Tibial nerve (tissue), 4 donors: ENCODE measurements at regions not wholly inside any gene's neighbourhood (a gene's known extent, or its start where the extent isn't known, plus 50 kb on each side); places are given as distances from the start of the nearest gene placed in this dataset.

ENCODE experiments used
- DNase-seq, 2 donors: peaks; one replicate each; pipeline ENCODE4 v3.0.0-alpha.2; 2019; ENCODE audit warnings: low spot score in 2 of 2
- H3K27ac ChIP-seq, 4 donors: fragments of 200-600 bp; sonication (generic) in 3 of 4; one replicate each; pipeline ENCODE4 v1.5.1; 2017 to 2019; ENCODE audit warnings: mild to moderate bottlenecking in 1 of 4
- H3K27me3 ChIP-seq, 2 donors: fragments of 200-600 bp; sonication (generic) in 1 of 2; one replicate each; pipeline versions ENCODE4 v1.5.1 to v1.6.0; 2017 to 2019
- H3K36me3 ChIP-seq, 3 donors: fragments of 200-600 bp; sonication (generic); one replicate each; pipeline ENCODE4 v1.5.1; 2018 to 2019
- H3K4me1 ChIP-seq, 4 donors: fragments of 200-600 bp; sonication (generic) in 3 of 4; one replicate each; pipeline ENCODE4 v1.5.1; 2017 to 2019
- H3K4me3 ChIP-seq, 4 donors: fragments of 200-600 bp; sonication (generic) in 3 of 4; one replicate each; pipeline ENCODE4 v1.5.1; 2017 to 2019; ENCODE audit warnings: mild to moderate bottlenecking in 1 of 4, moderate library complexity in 1 of 4
- H3K9me3 ChIP-seq, 4 donors: fragments of 200-600 bp; sonication (generic) in 3 of 4; one replicate each; pipeline ENCODE4 v1.5.1; 2017 to 2019
- EP300 ChIP-seq, 2 donors: sonication (generic); formaldehyde crosslinking; IDR thresholded peaks; one replicate each; pipeline ENCODE4 v1.6.1; 2017; ENCODE audit warnings: antibody characterized with exemption in 2 of 2, mild to moderate bottlenecking in 1 of 2
- POLR2A ChIP-seq, 2 donors: fragments of 450-650 bp; IDR thresholded peaks; one replicate each; pipeline ENCODE4 v1.6.1; 2017; ENCODE audit warnings: antibody characterized with exemption in 2 of 2, mild to moderate bottlenecking in 2 of 2, moderate library complexity in 2 of 2
- WGBS, 2 donors: methylation state at CpG; one replicate each; pipeline ENCODE4 v1.1.5; 2018; 5-methylcytosine and 5-hydroxymethylcytosine counted together
- TF ChIP-seq, protein P1 (sequence below), 5 experiments: fragments of 200-600 bp in 3 of 5; fragments of 450-650 bp in 2 of 5; sonication (generic) in 3 of 5; IDR thresholded peaks; one replicate each; pipeline ENCODE4 v1.5.1; 2016 to 2019; ENCODE audit warnings: antibody characterized with exemption in 5 of 5, mild to moderate bottlenecking in 3 of 5, moderate library complexity in 2 of 5

DNA sequence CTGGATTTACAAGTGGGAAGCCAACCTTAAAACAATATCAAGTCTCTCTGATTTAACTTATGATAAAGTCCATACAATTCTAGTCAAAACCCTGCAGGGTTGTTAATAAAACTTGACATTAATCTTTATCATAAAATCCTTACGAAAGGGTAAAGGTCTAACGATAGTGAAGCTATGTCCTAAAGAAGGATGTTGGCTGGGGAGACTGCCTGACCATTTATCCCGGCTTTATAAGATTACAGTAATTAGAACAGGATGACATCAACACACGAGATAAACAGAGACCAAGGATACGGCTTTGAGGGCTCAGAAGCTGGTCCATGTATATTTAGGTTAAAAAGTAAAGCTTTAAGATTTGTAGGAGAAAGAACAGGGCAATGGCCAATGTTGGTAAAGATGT lies 189.0 kb upstream of the COPS8 start:
- H3K36me3 ChIP-seq = no peaks in the 10 kb centered on the region
- DNase-seq = no peak
- TF ChIP-seq, protein P1, sequence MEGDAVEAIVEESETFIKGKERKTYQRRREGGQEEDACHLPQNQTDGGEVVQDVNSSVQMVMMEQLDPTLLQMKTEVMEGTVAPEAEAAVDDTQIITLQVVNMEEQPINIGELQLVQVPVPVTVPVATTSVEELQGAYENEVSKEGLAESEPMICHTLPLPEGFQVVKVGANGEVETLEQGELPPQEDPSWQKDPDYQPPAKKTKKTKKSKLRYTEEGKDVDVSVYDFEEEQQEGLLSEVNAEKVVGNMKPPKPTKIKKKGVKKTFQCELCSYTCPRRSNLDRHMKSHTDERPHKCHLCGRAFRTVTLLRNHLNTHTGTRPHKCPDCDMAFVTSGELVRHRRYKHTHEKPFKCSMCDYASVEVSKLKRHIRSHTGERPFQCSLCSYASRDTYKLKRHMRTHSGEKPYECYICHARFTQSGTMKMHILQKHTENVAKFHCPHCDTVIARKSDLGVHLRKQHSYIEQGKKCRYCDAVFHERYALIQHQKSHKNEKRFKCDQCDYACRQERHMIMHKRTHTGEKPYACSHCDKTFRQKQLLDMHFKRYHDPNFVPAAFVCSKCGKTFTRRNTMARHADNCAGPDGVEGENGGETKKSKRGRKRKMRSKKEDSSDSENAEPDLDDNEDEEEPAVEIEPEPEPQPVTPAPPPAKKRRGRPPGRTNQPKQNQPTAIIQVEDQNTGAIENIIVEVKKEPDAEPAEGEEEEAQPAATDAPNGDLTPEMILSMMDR (IDR thresholded peaks at IDR 0.05) = no peak
- TF ChIP-seq POLR2A (IDR thresholded peaks at IDR 0.05) (no peak), EP300 (IDR thresholded peaks at IDR 0.05) (no peak)
- no peaks in the 10 kb centered on the region for H3K27me3 ChIP-seq
- H3K4me1 ChIP-seq = no peaks in the 10 kb centered on the region
- WGBS, 2 donors = 74 to 84% methylated on average over 5 of the region's 5 CpGs
- no peak overlapping the region for H3K4me3 ChIP-seq
- H3K27ac ChIP-seq = no peak overlapping the region
- no peaks in the 10 kb centered on the region for H3K9me3 ChIP-seq

DNA sequence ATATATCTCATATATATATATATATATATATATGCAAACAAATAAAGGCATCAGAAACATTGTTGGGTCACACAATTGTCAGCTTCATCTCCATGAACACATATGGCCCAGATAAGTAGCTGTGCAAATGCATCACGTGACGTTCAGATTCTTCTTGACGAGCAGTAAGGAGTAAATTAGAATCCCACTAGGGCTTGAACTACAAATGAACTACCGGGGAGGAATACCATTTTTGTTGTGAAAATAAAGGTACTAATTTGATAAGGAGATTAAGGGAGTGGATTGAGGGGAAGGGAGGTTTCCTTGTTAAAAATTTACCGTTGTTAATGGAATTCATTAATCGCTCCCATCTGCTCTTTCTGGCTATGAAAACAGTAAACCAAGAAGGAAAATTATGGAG lies 186.5 kb upstream of the COPS8 start:
- WGBS, 2 donors = 64 to 69% methylated on average over 6 of the region's 6 CpGs
- H3K4me3 ChIP-seq = no peak overlapping the region
- DNase-seq = no peak
- H3K27me3 ChIP-seq = no peaks in the 10 kb centered on the region
- no peaks in the 10 kb centered on the region for H3K9me3 ChIP-seq
- H3K4me1 ChIP-seq = no peaks in the 10 kb centered on the region
- TF ChIP-seq, protein P1 (IDR thresholded peaks at IDR 0.05) = no peak
- TF ChIP-seq POLR2A (IDR thresholded peaks at IDR 0.05) (no peak), EP300 (IDR thresholded peaks at IDR 0.05) (no peak)
- H3K27ac ChIP-seq = no peak overlapping the region
- H3K36me3 ChIP-seq = no peaks in the 10 kb centered on the region

DNA sequence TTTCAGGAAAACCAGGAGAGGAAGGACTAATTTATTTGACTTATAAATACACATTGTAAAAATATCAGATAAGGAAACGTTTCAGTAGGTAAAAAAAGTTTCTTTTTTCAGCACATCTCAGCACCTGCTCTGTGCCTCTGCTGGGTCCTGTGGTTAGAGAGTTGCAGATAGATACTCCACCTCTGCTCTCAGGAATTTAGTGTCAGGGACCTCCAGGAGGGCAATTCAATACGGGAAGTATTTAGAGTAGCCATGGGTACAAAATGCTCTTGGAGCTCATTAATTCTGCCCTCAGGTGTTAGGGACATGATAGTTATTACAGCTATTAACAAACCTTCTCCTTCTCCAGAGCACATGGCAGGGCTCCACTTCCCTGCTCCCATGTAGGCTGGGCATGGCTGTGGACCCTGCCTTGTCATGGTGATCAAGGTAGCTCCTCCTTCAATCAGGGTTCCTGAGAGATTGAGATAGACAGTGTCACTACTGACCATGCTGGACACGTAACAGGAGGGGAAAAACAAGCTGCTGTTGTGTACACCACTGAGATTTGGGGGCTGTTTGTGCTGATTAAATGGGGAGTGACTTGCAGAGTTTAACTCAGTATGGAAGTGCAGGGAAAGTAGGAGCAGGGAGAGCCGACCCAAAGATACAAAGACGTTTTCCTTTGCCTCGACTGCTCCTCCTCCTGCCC lies 185.6 kb upstream of the COPS8 start:
- H3K27ac ChIP-seq = no peak overlapping the region

DNA sequence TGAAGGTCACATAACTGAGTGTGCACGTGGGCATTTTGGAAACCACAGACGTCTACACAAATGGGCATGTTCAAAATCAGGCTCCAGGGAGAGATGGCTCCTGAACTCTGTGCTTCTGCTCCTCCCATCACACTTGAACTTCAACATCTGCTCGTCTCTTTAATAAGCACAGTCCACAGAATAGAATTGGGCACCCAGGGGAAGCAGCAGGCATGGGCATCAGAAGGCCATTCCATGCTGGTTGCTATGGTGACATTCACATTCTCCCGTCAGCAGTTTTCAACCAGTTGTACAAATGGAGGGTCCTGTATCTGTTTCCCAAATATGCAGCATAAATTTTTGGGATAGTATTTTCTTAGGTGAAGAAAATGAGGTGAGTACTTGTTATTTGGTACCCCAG lies 183.7 kb upstream of the COPS8 start:
- DNase-seq = no peak
- WGBS, 2 donors = 67 to 83% methylated on average over 4 of the region's 4 CpGs
- H3K27ac ChIP-seq = no peak overlapping the region
- no peaks in the 10 kb centered on the region for H3K36me3 ChIP-seq
- no peaks in the 10 kb centered on the region for H3K4me1 ChIP-seq
- no peaks in the 10 kb centered on the region for H3K27me3 ChIP-seq
- no peak overlapping the region for H3K4me3 ChIP-seq
- TF ChIP-seq EP300 (IDR thresholded peaks at IDR 0.05) (no peak), POLR2A (IDR thresholded peaks at IDR 0.05) (no peak)
- TF ChIP-seq, protein P1 (IDR thresholded peaks at IDR 0.05) = no peak
- no peaks in the 10 kb centered on the region for H3K9me3 ChIP-seq

More for the DNA sequence above, 185.6 kb upstream of the COPS8 start:
- H3K4me1 ChIP-seq = no peaks in the 10 kb centered on the region
- no peaks in the 10 kb centered on the region for H3K9me3 ChIP-seq
- no peaks in the 10 kb centered on the region for H3K36me3 ChIP-seq
- H3K4me3 ChIP-seq = no peak overlapping the region
- no peaks in the 10 kb centered on the region for H3K27me3 ChIP-seq
- DNase-seq = no peak
- 57 to 59% methylated on average over 6 of the region's 6 CpGs for WGBS, 2 donors
- TF ChIP-seq POLR2A (IDR thresholded peaks at IDR 0.05) (no peak), EP300 (IDR thresholded peaks at IDR 0.05) (no peak)
- TF ChIP-seq, protein P1 (IDR thresholded peaks at IDR 0.05) = no peak

DNA sequence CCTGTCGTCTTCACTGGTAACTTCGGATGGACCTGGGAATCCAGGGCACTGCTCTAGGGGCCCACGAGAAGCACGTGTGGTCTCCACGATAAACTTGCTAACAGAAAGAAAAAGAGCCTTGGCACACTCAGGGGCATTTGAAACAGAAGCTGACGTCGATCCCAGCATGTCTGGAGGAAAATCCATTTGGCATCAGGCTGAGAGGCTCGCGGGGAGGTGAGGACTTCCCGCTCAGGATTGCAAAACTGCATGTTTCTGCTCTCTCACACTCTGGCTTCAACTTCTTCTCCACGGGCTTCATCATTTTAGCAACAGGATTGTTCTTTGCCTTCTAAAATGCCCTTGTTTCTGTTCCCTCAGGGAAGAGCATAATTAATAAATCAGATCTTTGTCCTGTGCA lies 181.7 kb upstream of the COPS8 start:
- Histone ChIP-seq H3K4me1 (no peaks in the 10 kb centered on the region), H3K27me3 (no peaks in the 10 kb centered on the region), H3K4me3 (no peak overlapping the region), H3K27ac (no peak overlapping the region), H3K9me3 (no peaks in the 10 kb centered on the region), H3K36me3 (no peaks in the 10 kb centered on the region)
- DNase-seq = no peak
- WGBS, 2 donors = 85 to 86% methylated on average over 11 of the region's 11 CpGs
- TF ChIP-seq EP300 (IDR thresholded peaks at IDR 0.05) (no peak), POLR2A (IDR thresholded peaks at IDR 0.05) (no peak)
- TF ChIP-seq, protein P1 (IDR thresholded peaks at IDR 0.05) = no peak
